Iris pigment epithelial cell (primary cell): ENCODE measurements at regions not wholly inside any gene's neighbourhood (a gene's known extent, or its start where the extent isn't known, plus 50 kb on each side); places are given as distances from the start of the nearest gene placed in this dataset.
A peak's percentile ranks its signal among the peaks of the same experiment; 100 is the strongest.

Source experiments
- DNase-seq: peaks from one replicate; pipeline ENCODE4 v3.0.0-alpha.2; 2011; ENCODE audit warnings: low read depth

DNA sequence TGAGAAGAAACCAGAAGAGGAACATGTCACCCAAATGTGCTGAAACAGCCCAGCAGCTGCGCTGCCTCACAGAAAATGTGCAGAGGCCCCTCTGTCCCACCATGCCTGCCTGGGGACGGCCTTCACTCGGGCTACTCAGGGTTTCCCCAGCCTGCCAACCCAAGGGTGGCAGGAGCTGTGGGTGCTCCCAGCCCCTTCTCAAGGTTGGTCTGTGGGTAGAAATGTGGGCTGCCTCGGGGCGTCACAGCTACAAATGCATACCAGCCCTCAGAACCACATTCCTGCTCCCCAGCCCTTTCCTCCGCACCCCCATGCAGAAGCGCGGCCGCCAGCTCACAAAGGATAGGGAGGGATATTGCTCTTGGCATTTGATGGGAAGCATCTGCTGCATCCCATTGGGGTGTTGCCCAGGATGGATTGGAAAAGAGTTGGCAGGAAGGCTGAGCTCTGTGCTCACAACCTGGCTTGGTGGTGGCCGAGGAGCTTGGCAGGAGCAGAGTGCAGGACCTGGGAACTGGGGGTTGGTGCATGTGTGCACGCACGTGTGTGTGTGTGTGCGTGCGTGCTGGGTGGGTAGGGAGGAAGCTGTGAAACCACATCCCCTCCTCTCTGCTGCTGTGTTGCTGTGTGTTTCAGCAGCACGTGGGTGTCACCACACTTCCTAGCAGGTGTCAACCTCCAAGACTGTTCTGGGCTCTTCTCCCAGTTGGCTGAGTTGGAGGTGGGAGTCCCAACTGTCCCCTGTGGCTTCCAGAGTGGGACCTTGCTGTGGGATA is 304.4 kb downstream of the SEC14L1 start:
- no peak for DNase-seq

DNA sequence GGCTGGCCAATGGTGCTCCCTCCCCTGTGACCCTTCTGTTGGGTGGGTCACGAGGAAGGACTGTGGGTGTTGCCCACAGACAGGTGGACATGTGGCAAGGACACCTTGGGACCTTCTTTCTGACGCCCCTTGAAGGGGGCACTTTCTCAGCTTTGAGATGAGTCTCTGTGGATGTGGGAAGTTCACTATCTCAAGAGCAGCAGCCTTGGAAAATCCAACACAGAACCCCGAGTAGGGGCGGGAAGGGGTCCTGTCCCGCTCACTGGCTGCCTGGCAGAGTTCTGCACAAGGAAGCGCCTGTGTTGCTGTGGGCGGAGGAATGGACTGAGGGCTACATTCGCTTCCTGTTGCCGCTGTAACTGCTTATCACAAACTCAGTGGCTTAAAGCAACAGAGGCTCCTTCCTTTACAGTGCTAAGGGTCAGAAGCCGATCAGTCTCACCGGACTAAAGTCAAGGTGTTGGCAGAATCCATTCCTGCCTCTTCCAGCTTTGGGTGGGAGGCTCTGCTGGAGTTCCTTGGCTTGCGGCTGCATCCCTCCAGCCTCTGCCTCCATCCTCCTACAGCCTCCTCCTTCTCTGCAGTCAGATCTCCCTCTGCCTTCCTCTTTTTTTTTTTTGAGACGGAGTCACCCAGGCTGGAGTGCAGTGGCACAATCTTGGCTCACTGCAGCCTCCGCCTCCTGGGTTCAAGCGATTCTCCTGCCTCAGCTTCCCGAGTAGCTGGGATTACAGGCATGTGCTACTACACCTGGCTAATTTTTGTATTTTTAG is 305.2 kb downstream of the SEC14L1 start:
- peak; percentile 73 for DNase-seq

DNA sequence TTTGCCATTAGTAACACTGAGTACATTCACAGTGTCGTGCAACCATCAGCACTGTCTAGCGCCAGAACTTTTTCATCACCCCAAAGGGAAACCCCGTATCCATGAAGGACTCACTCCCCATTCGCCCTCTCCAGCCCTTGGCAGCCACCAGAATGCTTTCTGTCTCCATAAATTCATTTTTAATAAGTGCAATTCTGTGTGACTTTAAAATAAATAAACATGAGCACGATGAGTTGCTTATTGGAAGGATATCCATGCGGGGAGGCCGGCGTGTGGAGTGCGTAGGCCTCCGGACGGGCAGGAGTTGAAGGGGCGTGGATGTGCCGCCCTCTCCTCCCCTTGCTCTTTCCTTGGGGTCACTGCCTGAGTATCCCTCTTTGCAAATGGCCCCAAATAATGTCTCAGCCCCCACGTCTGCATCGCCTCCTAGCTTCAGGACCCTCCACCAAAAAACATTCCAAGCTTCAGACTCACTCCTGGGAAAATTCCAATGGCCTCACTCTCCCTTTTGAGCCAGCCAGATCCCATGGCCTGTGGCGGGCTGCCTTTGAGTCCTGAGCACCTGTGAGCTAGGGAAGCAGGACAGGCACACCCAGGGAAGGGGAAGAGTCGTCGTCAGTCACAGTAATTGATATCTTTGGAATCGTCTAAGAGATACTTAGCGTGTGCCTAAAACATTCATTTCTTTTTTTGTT is 306.3 kb downstream of the SEC14L1 start:
- DNase-seq: peak; percentile 65

DNA sequence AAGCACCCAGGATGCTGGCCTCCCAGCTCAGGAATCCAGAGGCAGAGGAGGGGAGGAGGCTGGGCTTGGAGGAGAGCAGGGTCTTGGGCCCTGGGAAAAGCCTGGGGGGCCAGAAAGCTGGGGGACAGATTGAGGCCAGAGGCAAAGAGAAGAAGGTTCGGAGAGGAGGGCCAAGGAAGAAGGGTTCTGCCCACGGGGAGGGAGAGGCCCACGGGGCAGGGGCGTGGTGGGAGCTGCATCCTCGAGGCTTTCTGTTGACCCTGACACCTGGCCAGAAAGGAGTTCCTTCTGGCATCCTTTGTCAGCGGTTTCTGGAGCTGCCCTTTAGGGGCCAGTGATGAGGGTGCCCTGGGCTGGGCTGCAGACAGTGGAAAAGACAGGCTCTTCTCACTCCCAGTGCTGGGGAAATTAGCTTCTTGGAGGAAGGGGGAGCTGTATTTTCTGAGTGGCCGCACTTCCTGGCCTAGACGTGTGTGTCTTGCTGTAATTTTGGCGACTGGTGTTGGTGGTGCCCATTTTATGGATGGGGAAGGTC is 308.7 kb downstream of the SEC14L1 start:
- no peak for DNase-seq

DNA sequence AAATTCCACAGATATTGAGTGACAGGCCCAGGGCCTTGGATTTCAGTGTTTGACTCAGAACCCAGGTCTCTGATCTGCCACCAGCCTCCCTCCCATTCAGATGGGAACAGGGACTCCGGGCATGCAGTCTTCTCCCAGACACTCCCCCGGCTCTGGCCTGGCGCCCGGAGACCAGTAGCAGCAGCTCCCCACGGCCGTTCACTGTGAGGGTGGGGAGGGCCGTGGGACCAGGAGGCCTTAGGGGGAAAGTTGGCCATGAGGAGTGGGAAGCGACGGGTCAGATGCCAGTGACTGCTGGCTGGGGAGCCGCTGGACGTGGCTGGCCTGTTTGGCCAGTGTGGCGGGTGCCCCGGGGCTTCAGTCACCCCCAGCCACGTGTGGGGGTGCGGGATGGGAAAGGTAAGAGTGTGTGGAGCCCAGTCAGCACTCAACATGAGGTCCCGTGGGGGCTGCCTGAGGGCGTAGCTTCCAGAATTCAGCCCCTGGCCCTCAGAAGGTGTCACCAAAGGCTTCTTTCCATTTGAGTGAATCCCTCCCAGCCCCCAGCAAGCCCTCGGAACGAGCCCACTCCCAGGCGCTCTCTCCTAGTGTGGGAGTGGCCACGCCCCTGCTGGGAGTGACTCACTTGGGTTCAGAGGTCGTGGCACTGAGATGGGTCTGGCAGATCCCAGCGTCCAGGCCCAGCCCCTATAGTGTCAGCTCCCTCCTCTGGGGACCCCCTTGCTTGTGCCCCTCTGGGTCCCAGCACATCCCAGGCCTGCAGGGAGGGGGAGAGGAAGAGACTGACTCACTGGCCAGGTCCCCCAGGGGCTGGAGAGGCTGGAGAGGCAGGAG is 309.4 kb downstream of the SEC14L1 start:
- DNase-seq: peak; percentile 63

DNA sequence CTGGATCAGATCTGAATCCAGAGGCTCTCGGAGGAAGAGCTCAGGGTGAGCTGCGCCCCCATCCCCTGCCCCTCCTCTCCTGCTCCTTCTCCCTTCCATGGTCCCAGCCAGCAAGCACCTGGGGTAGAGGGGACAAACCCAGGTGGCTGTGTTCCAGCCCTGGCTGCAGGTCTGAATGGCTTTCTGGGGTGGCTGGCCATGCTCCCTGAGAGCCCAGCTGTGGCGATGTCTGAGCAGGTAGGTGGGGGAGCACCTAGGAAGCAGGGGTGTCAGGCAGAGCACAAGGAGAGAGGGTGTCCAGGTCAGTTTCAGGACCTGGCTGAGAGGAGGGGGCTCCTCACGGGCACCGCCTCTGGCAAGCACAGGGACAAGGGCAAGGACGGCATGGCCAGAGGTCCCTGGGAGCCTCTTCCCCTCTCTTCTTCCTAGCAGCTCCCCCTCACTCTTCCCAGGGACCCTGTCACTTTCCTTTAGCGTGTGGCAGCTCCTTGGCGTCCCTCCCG is 310.0 kb downstream of the SEC14L1 start:
- DNase-seq: no peak

DNA sequence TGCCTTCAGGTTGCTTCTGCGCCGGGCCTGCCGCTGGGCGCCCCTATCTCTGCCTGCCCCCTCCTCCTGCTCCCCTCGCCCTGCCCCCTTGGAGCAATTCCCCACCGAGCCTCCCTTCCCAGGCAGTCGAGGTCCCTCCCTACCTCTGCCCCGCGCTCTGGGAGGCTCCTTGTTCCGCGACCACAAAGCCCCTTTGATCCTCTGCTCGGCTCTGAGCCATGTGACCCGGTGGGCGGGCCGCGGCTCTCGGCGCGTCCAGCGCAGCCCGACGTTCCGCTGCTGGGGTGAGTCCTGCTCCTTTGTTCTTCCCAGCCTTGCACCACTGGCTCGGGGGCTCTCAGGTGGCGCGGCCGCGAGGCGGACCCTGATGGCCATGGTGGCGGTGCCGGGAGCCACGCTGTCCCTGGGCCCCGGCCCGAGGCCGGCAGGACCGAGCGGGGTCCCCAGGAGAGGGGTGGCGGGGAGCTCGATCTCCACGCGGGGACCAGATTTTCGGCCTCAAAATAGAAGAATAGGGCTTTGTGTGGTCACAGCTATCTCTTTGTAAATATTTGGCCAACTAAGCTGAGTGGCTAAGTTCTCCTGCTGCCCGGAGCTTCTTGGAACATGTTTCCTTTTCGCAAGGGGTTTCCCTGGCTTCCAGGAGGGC is 310.6 kb downstream of the SEC14L1 start:
- peak; percentile 81 for DNase-seq

DNA sequence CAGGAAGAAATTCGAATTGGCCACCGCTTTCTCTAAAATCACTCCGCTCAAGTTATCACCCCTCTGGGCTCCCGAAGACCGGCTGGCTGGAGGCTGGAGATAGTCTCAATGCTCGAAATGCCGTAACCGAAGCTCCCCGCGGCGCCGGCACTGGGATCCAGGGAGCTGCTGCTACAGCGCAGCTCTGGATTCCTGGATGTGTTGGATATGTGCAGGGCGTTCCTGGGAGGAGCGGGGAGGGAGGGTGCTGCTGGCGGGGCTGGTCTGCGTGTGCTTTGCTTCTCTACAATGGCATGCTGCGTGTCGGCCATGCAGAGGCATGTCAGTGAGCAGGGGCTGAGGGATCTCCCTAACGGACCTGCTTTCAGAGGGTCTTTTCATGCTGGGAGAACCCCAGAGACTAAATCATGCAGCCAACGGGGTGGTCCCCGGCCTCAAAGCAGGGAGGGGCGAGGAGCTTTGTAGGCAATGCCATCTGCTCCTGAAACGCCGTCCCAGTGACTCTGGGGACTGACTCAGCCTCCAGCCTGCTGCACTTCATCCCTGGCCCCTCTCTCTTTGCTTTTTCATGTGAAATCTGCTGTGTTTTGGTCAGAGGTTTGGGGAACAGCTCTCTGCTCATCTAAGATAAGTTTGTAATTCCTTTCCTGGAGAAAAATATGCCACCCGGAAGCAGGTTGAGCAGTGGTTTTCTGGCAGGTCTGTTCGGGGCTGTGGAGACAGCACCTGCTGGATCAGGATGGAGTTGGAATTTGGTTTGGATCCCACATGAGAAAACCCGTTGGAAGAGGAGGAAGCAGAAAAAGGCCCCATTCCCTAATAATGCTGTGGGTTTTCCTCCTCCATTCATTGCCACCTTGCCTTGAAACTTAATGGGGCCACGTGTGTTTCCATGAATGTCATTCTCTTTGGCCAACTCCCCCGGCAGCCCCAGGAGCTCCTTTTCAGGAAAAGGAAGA is 311.4 kb downstream of the SEC14L1 start:
- peak; percentile 65 for DNase-seq

DNA sequence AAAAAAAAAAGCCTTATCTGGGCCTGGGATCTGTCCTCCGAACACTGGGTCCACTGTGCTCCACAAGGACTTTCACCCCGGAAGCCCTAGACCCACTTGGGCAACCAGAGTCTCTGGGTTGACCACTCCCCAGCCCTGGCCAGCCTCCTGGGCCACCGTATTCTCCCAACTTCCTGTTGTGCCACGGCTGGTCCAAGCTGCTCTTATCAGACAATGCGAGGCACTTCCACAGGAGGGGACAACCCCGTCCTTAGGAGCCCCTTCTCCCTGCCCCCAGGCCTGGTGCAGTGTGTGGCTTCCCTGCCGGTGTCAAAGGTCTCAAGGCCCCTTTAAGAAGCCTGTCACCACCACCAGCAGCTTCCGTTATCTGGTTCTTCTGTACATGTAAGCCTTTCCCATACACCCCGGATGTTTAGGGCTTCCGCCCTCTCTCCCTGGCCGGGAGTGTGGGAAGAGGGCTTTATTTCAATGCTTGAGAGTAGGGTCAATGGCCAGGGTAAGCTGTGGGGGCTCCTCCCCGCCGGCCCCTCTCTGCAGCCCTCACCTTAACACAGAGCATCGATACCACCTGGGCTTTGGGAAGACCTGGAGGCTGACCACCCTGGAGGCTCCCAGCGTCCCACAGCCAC is 313.0 kb downstream of the SEC14L1 start:
- peak; percentile 57 for DNase-seq

DNA sequence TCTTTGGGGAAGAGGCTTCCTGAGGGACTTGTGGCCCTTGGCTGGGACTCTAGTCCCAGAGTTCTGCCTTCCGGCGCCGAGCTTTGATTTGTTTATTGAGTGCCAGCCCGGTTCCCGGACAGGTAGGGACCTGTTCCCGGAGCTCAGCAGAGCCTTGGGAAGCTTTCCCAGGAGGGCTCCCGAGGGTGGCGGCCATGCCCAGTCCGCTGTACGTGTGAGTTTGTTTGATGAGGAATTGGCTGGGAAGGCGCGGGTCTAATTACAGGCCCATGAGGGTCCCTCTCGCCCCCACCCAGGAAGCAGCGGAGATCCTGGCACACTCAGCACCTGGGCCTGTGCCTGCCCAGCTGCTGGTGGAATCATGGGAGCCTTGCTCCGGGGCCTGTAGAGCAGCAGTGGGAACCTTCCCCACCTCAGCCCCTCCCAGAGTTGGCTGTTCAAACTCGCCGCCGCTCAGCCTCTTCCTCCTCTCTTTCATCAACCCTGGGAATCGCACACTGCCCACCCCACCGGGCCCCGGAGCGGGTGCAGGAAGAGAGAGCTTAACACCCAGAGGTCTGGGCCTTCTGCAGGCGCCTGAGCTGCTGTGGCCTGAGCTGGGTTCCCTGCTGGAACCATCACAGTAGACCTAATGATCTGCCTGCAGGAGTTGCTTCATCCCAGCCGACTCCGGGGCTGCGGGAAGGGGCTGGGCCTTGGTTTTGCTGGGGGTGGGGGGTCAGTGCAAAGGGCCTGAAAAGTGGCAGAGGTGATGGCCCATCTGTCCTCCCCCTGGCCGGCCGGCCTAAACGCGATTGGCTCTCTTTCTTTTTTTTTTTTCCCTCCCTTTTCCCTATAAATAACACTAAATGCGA is 313.7 kb downstream of the SEC14L1 start:
- DNase-seq: peak; percentile 49

DNA sequence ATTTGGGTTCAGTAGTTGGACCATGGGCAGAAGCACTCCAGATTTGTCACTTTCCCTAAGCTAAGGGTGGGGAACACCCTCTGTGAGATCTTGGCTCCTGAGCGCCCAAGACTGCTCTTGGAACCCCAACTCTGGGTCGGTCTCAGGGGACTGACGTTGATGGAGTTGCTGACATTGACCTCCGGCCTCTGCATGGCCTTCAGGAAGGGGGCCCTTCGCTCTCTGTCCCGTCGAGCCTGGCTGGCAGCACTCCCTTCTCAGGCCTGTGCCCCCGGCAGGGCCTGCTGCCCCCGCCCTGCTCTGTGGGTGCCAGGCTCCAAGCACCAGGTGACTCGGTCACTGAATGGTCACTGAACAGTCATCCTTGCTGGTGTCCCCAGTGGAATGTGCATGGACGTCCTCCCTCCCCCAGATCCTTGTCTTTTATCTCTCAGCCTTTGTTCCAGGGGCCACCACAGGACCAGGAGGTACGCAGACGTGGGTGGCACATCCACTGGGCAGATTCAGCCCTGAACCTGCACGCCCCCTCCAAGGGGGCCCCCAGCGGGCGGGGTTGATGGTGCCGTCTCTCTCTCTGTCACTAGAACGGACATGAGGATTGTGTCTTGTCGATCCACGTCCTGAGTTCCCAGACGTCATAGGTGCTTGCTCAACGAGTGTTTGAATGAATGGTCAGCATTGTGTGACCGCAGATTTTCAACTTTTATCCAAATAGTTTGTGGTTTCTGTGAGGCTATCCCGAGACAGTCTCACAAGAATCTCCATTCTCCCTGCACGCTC is 314.5 kb downstream of the SEC14L1 start:
- peak; percentile 96 for DNase-seq

DNA sequence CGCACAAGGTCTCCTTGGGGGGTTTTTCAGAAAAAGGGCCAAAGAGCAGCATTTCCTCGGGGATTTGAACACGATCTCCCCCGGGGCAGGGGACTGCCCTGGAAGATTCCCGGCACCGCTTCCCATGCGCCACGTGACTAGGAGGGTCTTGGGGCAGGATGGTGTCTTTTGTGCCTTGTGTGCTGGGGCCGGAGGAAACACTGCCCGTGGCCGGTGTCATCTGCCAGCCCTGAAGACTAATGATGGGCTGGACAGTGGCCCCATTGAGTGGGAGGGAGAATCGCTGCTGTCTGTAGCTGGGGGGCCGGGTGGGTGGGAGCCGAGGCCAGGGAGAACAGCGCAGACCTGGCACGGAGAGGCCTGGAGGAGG is 315.1 kb downstream of the SEC14L1 start:
- no peak for DNase-seq

DNA sequence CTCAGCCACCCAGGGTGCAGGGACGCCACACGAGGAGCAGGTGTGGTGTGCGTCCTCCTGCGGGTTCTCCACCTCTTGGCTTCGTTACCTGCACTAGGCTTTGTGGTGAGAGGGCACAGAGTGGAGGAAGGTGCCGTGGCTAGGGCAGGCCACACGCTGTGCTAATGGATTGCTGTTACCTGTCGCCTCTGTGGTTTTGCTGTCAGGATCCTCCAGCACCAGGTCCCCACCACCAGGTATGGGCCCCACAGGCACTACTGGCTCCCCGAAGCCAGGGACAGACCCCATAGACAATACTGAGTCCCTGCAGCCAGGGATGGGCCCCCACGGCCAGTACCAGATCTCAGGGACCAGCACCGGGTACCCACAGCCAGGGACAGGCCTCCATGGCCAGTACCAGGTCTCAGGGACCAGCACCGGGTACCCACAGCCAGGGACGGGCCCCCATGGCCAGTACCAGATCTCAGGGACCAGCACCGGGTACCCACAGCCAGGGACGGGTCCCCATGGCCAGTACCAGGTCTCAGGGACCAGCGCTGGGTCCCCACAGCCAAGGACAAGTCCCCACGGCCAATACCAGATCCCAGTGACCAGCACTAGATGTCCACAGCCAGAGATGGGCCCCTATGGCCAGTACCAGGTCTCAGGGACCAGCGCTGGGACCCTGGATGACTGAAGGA is 315.6 kb downstream of the SEC14L1 start:
- DNase-seq: no peak

DNA sequence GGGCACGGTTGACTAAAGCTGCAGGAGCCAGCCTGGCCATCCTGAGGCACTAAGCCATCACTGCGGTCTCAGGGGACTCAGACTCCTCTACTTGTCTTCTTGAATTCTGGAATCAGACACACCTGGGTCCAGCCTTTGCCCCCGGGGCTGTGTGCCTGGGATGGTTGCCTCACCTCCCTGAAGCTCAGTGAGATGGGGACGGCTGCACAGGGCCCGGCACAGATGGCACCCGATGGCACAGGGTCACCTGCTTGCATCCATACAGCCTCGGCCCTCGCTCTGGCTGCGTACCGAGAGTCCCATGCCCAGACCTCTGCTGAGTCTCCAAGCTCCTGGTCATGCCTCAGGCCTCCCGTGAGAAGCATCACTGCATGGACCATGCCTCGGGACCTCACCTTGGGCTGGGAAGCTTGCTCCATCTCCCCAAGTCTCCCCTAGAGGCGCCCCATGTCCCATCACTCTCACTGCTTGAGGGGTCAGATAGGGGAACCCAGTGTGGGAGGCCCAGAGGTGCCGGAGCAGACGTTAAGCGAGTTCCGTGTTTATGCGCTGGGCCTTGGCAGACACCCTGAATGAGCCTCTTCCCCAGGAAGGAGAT is 316.3 kb downstream of the SEC14L1 start:
- DNase-seq: no peak

DNA sequence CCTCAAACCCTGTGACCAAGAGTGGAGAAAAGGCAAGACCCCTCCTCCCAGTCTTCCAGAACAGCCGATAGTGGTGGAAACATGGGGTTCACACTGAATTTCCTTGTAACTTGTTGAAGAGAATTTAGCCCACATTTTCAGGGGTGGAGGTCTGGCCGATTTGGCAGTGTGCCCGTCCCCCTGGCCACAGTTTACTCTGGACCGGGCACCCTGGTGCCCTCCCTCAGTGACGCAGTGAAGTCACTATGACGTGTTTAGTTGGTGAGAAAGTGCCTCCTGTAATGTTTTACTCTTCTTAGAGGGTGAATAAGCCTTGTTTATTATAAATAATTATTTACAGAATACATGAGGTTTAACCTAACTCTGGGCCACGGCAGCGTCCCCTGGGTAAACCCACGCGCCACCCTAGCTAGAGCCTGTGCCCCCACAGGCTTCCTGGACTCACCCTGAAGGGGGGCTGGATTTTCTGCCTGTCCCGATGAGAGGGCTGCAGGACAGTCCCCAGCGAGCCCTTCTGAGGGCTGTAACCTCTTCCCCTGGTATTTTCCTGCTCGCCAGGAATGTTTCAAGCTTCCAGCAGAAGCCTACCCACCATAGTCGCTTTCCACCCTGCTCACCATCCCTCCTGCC is 316.9 kb downstream of the SEC14L1 start:
- no peak for DNase-seq
